ENCODE measurements at regions not wholly inside any gene's neighbourhood (a gene's known extent, or its start where the extent isn't known, plus 50 kb on each side); places are given as distances from the start of the nearest gene placed in this dataset.

DNA sequence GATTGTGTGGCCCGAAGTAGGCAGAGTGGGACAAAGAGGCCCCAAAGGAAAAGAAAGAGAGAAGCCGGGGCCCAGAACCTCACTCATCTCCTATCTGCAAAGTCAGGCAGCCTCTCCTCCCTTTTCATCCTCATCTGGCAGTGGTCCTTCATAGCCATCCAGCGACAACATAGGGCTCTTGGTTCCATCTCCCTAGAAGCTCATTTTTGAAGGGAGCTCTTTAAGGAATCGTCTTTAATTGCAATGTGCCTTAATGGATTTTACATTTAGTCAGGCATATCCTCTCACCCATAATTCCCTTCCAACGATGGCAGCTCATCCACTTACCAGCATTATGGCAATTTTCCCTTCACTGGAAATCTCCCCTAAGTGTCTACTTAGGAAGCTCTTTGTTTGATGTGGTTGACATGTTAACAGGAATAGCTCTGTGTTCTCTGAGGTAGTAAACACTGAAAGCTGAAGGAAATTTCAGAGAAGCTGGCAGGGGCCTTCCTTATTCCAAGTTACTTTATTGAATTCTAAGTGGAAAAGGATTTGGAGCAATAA lies 780.6 kb downstream of the TSN start:
- Histone ChIP-seq H3K27me3 (no peaks in the 10 kb centered on the region), H3K27ac (no peak overlapping the region), H3K9me3 (no peaks in the 10 kb centered on the region), H3K4me3 (no peak overlapping the region), H3K4me1 (no peaks in the 10 kb centered on the region), H3K36me3 (no peaks in the 10 kb centered on the region)
- no peak for DNase-seq
- no peak for TF ChIP-seq POLR2A (IDR thresholded peaks at IDR 0.05)
- TF ChIP-seq, protein P1, sequence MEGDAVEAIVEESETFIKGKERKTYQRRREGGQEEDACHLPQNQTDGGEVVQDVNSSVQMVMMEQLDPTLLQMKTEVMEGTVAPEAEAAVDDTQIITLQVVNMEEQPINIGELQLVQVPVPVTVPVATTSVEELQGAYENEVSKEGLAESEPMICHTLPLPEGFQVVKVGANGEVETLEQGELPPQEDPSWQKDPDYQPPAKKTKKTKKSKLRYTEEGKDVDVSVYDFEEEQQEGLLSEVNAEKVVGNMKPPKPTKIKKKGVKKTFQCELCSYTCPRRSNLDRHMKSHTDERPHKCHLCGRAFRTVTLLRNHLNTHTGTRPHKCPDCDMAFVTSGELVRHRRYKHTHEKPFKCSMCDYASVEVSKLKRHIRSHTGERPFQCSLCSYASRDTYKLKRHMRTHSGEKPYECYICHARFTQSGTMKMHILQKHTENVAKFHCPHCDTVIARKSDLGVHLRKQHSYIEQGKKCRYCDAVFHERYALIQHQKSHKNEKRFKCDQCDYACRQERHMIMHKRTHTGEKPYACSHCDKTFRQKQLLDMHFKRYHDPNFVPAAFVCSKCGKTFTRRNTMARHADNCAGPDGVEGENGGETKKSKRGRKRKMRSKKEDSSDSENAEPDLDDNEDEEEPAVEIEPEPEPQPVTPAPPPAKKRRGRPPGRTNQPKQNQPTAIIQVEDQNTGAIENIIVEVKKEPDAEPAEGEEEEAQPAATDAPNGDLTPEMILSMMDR (IDR thresholded peaks at IDR 0.05), result no peak

DNA sequence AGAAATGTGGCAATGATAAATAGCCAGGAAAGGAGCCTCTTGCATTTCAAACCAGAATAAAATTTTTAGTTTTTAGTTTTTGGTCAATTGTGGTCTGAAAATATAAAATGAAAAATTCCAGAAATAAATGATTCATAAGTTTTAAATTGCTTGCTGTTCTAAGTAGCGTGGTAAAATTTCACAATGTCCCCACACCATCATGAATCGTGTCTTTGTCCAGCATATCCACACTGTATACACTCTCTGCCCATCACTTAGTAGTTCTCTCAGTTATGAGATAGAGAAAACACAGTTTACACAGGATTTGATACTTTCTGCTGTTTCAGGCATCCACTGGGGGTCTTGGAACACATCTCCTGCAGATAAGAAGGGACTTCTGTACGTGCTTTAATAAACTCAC lies 783.9 kb downstream of the TSN start:
- no peaks in the 10 kb centered on the region for H3K9me3 ChIP-seq
- TF ChIP-seq, protein P1 (IDR thresholded peaks at IDR 0.05), result no peak
- TF ChIP-seq POLR2A (IDR thresholded peaks at IDR 0.05), result no peak
- no peaks in the 10 kb centered on the region for H3K27me3 ChIP-seq
- H3K27ac ChIP-seq, result no peak overlapping the region
- DNase-seq, result no peak
- H3K4me1 ChIP-seq, result no peaks in the 10 kb centered on the region
- no peak overlapping the region for H3K4me3 ChIP-seq
- H3K36me3 ChIP-seq, result no peaks in the 10 kb centered on the region

DNA sequence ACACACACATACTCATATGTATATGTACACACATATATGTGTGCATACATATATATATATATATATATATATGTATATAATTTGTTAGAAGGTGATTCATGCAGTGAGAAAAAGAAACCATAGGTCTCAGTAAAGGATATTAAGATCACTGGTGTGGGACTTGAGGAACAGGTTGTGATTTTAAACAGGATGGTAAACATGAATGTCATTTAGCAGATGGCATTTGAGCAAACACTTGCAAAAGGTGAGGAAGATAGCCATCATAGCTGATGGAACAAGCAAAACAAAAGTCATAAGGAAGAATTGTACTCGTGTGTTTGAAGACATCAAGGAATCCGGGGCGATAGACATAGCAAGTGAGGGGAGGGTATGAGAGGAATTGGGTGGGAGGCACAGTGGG lies 784.5 kb downstream of the TSN start:
- DNase-seq, result no peak
- Histone ChIP-seq H3K9me3 (no peaks in the 10 kb centered on the region), H3K27me3 (no peaks in the 10 kb centered on the region), H3K4me1 (no peaks in the 10 kb centered on the region), H3K27ac (no peak overlapping the region), H3K4me3 (no peak overlapping the region), H3K36me3 (no peaks in the 10 kb centered on the region)
- TF ChIP-seq POLR2A (IDR thresholded peaks at IDR 0.05), result no peak
- TF ChIP-seq, protein P1 (IDR thresholded peaks at IDR 0.05), result no peak

DNA sequence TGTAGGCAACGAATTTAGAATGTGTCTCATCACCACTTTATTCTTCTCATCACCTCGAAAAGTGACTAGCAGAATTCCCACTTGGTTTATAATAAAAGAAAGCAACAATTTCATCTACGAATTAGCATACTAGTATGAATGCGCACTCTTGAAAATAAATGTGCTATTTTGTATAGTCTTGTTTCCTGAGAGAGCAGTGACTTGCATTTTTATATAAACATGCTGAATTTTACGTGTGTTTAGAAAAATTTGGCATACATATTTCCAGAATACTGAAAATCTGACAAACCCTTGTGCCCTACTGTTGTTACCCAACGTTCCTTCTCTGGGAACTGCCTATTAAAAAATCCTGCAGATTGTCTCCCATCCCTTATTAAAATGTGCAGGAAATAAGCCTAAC lies 786.8 kb downstream of the TSN start:
- H3K36me3 ChIP-seq, result no peaks in the 10 kb centered on the region
- DNase-seq, result no peak
- no peaks in the 10 kb centered on the region for H3K9me3 ChIP-seq
- no peak overlapping the region for H3K27ac ChIP-seq
- H3K4me3 ChIP-seq, result no peak overlapping the region
- TF ChIP-seq, protein P1 (IDR thresholded peaks at IDR 0.05), result no peak
- TF ChIP-seq POLR2A (IDR thresholded peaks at IDR 0.05), result no peak
- no peaks in the 10 kb centered on the region for H3K27me3 ChIP-seq
- no peaks in the 10 kb centered on the region for H3K4me1 ChIP-seq

DNA sequence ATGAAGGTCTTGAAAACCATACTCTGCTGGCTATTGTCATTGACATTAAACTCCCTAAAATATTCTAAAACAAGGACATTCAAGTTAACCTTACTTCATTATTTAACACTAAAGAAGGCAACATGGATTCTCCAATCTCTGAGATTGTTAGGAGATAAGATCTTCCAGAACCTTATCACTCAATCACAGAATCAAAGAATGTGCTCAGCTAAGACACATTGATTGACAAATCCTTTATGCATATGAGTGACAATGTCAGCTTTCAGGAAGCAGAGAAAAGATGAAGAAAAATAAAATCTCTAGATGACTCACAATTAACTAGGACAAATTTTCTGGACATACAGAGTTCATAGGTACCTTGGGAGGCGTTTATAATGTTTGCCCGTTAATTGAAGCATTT lies 787.2 kb downstream of the TSN start:
- H3K4me3 ChIP-seq, result no peak overlapping the region
- DNase-seq, result no peak
- TF ChIP-seq, protein P1 (IDR thresholded peaks at IDR 0.05), result no peak
- TF ChIP-seq POLR2A (IDR thresholded peaks at IDR 0.05), result no peak
- no peaks in the 10 kb centered on the region for H3K9me3 ChIP-seq
- no peak overlapping the region for H3K27ac ChIP-seq
- no peaks in the 10 kb centered on the region for H3K4me1 ChIP-seq
- no peaks in the 10 kb centered on the region for H3K27me3 ChIP-seq
- H3K36me3 ChIP-seq, result no peaks in the 10 kb centered on the region

DNA sequence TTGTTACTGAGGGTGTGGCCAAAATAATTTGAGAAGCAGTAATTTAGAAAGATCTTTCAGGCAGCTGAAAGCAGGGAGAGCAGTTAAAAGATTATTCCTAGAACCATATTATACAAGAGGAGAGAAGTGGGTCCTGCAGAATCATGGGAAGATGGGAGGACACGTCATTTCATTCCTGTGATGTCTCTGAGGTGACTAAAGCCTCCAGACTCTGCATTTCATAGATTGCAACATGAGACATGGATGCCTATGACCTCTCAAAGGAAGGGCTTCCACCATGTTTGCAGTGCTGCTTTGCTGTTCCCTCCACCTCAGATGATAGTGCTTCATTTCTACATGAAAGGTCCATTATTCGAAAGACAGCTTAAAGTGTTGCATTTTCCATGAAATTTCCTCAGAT lies 788.4 kb downstream of the TSN start:
- Histone ChIP-seq H3K27ac (no peak overlapping the region), H3K4me3 (no peak overlapping the region), H3K9me3 (no peaks in the 10 kb centered on the region), H3K27me3 (no peaks in the 10 kb centered on the region), H3K36me3 (no peaks in the 10 kb centered on the region), H3K4me1 (no peaks in the 10 kb centered on the region)
- TF ChIP-seq, protein P1 (IDR thresholded peaks at IDR 0.05), result no peak
- no peak for TF ChIP-seq POLR2A (IDR thresholded peaks at IDR 0.05)
- DNase-seq, result no peak

Data from Peyer's patch (tissue), 4 donors.